Astrocyte (in vitro differentiated cells and primary cell): ENCODE measurements at regions not wholly inside any gene's neighbourhood (a gene's known extent, or its start where the extent isn't known, plus 50 kb on each side); places are given as distances from the start of the nearest gene placed in this dataset.

ENCODE experiments used
- CTCF ChIP-seq: IDR thresholded peaks from 2 replicates; pipeline ENCODE4 v1.5.1; 2011; ENCODE audit warnings: low read depth, mild to moderate bottlenecking, inconsistent platforms, low read length, moderate library complexity; ENCODE audit not compliant: insufficient read depth
- EZH2 ChIP-seq: IDR thresholded peaks from 2 replicates; pipeline ENCODE4 v1.6.1; 2012; ENCODE audit warnings: mild to moderate bottlenecking, low read length, inconsistent platforms; ENCODE audit not compliant: insufficient read depth

GRCh38 chr3:68436619-68437401 lies 495.5 kb downstream of the TAFA4 start:
- TF ChIP-seq EZH2 (no peak), CTCF (no peak)
